ENCODE measurements at regions not wholly inside any gene's neighbourhood (a gene's known extent, or its start where the extent isn't known, plus 50 kb on each side); places are given as distances from the start of the nearest gene placed in this dataset.

- TF ChIP-seq CHD1 (IDR thresholded peaks at IDR 0.05; ENCODE audit: low read depth, low read length) (no peak), MXI1 (IDR thresholded peaks at IDR 0.05; ENCODE audit: borderline replicate concordance, low read depth, low read length) (no peak), SMC3 (IDR thresholded peaks at IDR 0.05; ENCODE audit: low read depth, low read length) (no peak), RFX5 (IDR thresholded peaks at IDR 0.05; ENCODE audit: low read depth, low read length) (no peak), CEBPB (IDR thresholded peaks at IDR 0.05; ENCODE audit: low read depth, low read length) (no peak), POLR2A (IDR thresholded peaks at IDR 0.05; ENCODE audit: low read depth, low read length) (no peak), FOS (IDR thresholded peaks at IDR 0.05; ENCODE audit: low read depth, low read length) (no peak), RAD21 (IDR thresholded peaks at IDR 0.05; ENCODE audit: low read length) (no peak), RCOR1 (IDR thresholded peaks at IDR 0.05; ENCODE audit: insufficient replicate concordance, low read length) (no peak), NFE2L2 (IDR thresholded peaks at IDR 0.05; ENCODE audit: low read depth, low read length) (peak; percentile 56; the same call in 1 of the 2 replicates), BHLHE40 (IDR thresholded peaks at IDR 0.05; ENCODE audit: low read depth, low read length) (no peak)
- TF ChIP-seq, protein P1, sequence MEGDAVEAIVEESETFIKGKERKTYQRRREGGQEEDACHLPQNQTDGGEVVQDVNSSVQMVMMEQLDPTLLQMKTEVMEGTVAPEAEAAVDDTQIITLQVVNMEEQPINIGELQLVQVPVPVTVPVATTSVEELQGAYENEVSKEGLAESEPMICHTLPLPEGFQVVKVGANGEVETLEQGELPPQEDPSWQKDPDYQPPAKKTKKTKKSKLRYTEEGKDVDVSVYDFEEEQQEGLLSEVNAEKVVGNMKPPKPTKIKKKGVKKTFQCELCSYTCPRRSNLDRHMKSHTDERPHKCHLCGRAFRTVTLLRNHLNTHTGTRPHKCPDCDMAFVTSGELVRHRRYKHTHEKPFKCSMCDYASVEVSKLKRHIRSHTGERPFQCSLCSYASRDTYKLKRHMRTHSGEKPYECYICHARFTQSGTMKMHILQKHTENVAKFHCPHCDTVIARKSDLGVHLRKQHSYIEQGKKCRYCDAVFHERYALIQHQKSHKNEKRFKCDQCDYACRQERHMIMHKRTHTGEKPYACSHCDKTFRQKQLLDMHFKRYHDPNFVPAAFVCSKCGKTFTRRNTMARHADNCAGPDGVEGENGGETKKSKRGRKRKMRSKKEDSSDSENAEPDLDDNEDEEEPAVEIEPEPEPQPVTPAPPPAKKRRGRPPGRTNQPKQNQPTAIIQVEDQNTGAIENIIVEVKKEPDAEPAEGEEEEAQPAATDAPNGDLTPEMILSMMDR (conservative IDR thresholded peaks at IDR 0.05; ENCODE audit: low read depth, low read length) = no peak
- TF ChIP-seq, protein P2, sequence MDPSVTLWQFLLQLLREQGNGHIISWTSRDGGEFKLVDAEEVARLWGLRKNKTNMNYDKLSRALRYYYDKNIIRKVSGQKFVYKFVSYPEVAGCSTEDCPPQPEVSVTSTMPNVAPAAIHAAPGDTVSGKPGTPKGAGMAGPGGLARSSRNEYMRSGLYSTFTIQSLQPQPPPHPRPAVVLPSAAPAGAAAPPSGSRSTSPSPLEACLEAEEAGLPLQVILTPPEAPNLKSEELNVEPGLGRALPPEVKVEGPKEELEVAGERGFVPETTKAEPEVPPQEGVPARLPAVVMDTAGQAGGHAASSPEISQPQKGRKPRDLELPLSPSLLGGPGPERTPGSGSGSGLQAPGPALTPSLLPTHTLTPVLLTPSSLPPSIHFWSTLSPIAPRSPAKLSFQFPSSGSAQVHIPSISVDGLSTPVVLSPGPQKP (IDR thresholded peaks at IDR 0.05; ENCODE audit: borderline replicate concordance, low read depth, low read length) = no peak
- TF ChIP-seq, protein P3, sequence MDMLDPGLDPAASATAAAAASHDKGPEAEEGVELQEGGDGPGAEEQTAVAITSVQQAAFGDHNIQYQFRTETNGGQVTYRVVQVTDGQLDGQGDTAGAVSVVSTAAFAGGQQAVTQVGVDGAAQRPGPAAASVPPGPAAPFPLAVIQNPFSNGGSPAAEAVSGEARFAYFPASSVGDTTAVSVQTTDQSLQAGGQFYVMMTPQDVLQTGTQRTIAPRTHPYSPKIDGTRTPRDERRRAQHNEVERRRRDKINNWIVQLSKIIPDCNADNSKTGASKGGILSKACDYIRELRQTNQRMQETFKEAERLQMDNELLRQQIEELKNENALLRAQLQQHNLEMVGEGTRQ (IDR thresholded peaks at IDR 0.05; ENCODE audit: low read depth, low read length) = no peak
Measured at GRCh38 chr4:181650033-181650825, 593.0 kb upstream of the TENM3 start.

All from IMR-90 (cell line).